ENCODE measurements at regions not wholly inside any gene's neighbourhood (a gene's known extent, or its start where the extent isn't known, plus 50 kb on each side); places are given as distances from the start of the nearest gene placed in this dataset.

GRCh38 chr11:70002433-70002832 is 75.7 kb upstream of the ANO1 start:
- Histone ChIP-seq H3K36me3 (ENCODE audit: control insufficient read depth, insufficient read depth, low read length) (no peaks in the 10 kb centered on the region), H3K4me3 (ENCODE audit: extremely low read depth, insufficient read depth, low read length, poor library complexity, severe bottlenecking) (no peak overlapping the region), H3K27ac (ENCODE audit: low read depth, low read length, severe bottlenecking) (no peak overlapping the region), H3K4me1 (ENCODE audit: control insufficient read depth, insufficient read depth, low read length, poor library complexity, severe bottlenecking) (no peaks in the 10 kb centered on the region), H3K9me3 (ENCODE audit: control insufficient read depth, low read length) (no peaks in the 10 kb centered on the region)
- 87 to 93% methylated on average over 2 to 3 of the region's 8 CpGs for WGBS, 2 experiments (ENCODE audit: insufficient coverage in 2 of 2)

GRCh38 chr11:70005107-70005818 is 72.9 kb upstream of the ANO1 start:
- no peak overlapping the region for H3K4me3 ChIP-seq (ENCODE audit: extremely low read depth, insufficient read depth, low read length, poor library complexity, severe bottlenecking)
- 81 to 94% methylated on average over 4 of the region's 6 CpGs for WGBS, 2 experiments (ENCODE audit: insufficient coverage in 2 of 2)
- H3K27ac ChIP-seq (ENCODE audit: low read depth, low read length, severe bottlenecking): no peak overlapping the region
- H3K9me3 ChIP-seq (ENCODE audit: control insufficient read depth, low read length): no peaks in the 10 kb centered on the region
- H3K36me3 ChIP-seq (ENCODE audit: control insufficient read depth, insufficient read depth, low read length): no peaks in the 10 kb centered on the region
- H3K4me1 ChIP-seq (ENCODE audit: control insufficient read depth, insufficient read depth, low read length, poor library complexity, severe bottlenecking): no peaks in the 10 kb centered on the region

DNA sequence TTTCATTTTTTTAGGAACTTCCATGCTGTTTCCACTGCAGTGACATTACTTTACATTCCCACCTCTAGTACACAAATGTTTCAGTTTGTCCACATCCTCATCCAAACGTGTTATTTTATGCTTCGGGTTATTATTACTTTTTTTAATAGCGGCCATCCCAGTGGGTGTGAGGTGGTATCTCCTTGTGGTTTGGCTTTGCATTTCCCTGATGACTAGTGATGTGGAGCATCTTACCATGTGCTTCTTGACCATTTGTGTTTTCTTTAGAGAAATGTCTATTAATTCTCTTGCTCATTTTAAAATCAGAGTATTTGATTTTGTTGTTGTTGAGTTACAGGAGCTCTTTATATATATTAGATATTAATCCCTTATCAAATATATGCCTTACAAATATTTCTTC is 70.3 kb upstream of the ANO1 start:
- Histone ChIP-seq H3K36me3 (ENCODE audit: control insufficient read depth, insufficient read depth, low read length) (no peaks in the 10 kb centered on the region), H3K4me3 (ENCODE audit: extremely low read depth, insufficient read depth, low read length, poor library complexity, severe bottlenecking) (no peak overlapping the region), H3K27ac (ENCODE audit: low read depth, low read length, severe bottlenecking) (no peak overlapping the region), H3K4me1 (ENCODE audit: control insufficient read depth, insufficient read depth, low read length, poor library complexity, severe bottlenecking) (no peaks in the 10 kb centered on the region), H3K9me3 (ENCODE audit: control insufficient read depth, low read length) (no peaks in the 10 kb centered on the region)
- no CpG with 5 or more reads among the region's 3 CpGs for WGBS, 2 experiments (ENCODE audit: insufficient coverage in 2 of 2)

DNA sequence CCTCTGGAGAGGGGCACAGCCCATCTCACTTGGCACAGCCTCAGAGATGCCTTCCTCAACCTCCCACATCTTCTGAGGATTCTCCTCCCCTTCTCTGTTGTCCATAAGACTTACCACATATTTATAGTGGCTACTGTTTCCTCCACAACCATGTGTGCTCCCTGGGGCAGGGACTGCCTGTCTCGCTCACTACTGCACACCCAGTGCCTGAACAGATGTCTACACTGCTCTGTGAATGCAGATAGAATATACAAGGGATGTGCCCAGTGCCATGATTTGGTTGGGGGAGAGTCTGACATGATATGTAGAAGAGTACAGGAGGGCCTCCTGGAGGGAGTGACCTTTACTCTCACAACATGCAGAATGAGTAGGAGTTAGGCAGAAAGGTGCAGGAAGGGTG is 67.3 kb upstream of the ANO1 start:
- Histone ChIP-seq H3K4me1 (ENCODE audit: control insufficient read depth, insufficient read depth, low read length, poor library complexity, severe bottlenecking) (no peaks in the 10 kb centered on the region), H3K4me3 (ENCODE audit: extremely low read depth, insufficient read depth, low read length, poor library complexity, severe bottlenecking) (no peak overlapping the region), H3K9me3 (ENCODE audit: control insufficient read depth, low read length) (no peaks in the 10 kb centered on the region), H3K36me3 (ENCODE audit: control insufficient read depth, insufficient read depth, low read length) (no peaks in the 10 kb centered on the region), H3K27ac (ENCODE audit: low read depth, low read length, severe bottlenecking) (no peak overlapping the region)
- 100% methylated on average over 1 of the region's 1 CpG; no CpG with 5 or more reads in 1 of the 2 experiments for WGBS, 2 experiments (ENCODE audit: insufficient coverage in 2 of 2)

DNA sequence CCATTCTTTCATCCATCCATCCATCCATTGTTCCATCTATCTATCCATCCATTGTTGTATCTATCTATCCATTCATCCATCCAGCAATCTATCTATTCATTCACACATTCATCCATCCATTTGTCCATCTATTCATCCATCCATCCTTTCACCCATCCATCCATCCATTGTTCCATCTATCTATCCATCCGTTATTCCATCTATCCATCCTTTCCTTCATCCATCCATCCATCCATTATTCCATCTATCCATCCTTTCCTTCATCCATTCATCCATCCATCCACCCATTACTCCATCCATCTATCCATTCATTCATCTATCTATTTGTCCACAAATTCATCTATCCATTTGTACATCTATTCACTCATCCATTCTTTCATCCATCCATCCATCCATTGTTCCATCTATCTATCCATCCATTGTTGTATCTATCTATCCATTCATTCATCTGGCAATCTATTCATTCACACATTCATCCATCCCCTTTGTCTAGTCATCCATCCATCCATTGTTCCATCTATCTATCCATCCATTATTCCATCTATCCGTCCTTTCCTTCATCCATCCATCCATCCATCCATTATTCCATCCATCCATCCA is 65.9 kb upstream of the ANO1 start:
- H3K9me3 ChIP-seq (ENCODE audit: control insufficient read depth, low read length): no peaks in the 10 kb centered on the region
- no peaks in the 10 kb centered on the region for H3K4me1 ChIP-seq (ENCODE audit: control insufficient read depth, insufficient read depth, low read length, poor library complexity, severe bottlenecking)
- WGBS, 2 experiments (ENCODE audit: insufficient coverage in 2 of 2): 82 to 83% methylated on average over 2 of the region's 2 CpGs
- H3K4me3 ChIP-seq (ENCODE audit: extremely low read depth, insufficient read depth, low read length, poor library complexity, severe bottlenecking): no peak overlapping the region
- no peaks in the 10 kb centered on the region for H3K36me3 ChIP-seq (ENCODE audit: control insufficient read depth, insufficient read depth, low read length)
- no peak overlapping the region for H3K27ac ChIP-seq (ENCODE audit: low read depth, low read length, severe bottlenecking)

DNA sequence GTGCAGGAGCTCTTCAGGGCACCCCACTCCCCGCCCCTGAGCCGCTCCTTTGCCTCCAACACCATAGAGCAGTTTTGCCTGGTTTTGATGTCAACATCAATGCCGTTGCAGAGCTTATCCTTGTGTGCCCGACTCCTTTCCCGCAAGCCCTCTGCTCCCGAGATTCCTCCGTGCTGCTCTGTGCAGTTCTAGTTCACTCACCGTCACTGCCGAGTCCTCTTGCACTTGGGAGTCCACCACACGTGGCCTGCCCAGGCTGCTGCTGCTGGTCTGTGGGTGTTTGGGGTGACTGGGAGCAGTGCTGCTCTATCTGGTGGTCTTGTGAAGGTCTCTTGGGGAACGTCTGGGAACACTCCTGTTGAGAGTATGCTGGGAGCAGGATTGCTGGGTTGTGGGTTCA is 63.8 kb upstream of the ANO1 start:
- Histone ChIP-seq H3K4me1 (ENCODE audit: control insufficient read depth, insufficient read depth, low read length, poor library complexity, severe bottlenecking) (no peaks in the 10 kb centered on the region), H3K36me3 (ENCODE audit: control insufficient read depth, insufficient read depth, low read length) (no peaks in the 10 kb centered on the region), H3K27ac (ENCODE audit: low read depth, low read length, severe bottlenecking) (no peak overlapping the region), H3K4me3 (ENCODE audit: extremely low read depth, insufficient read depth, low read length, poor library complexity, severe bottlenecking) (no peak overlapping the region), H3K9me3 (ENCODE audit: control insufficient read depth, low read length) (no peaks in the 10 kb centered on the region)
- WGBS, 2 experiments (ENCODE audit: insufficient coverage in 2 of 2): 93 to 95% methylated on average over 8 to 11 of the region's 11 CpGs

GRCh38 chr11:70016666-70017367 is 61.3 kb upstream of the ANO1 start:
- Histone ChIP-seq H3K27ac (ENCODE audit: low read depth, low read length, severe bottlenecking) (no peak overlapping the region), H3K9me3 (ENCODE audit: control insufficient read depth, low read length) (no peaks in the 10 kb centered on the region), H3K4me1 (ENCODE audit: control insufficient read depth, insufficient read depth, low read length, poor library complexity, severe bottlenecking) (peaks cover 3% of the 10 kb centered on the region), H3K4me3 (ENCODE audit: extremely low read depth, insufficient read depth, low read length, poor library complexity, severe bottlenecking) (no peak overlapping the region), H3K36me3 (ENCODE audit: control insufficient read depth, insufficient read depth, low read length) (no peaks in the 10 kb centered on the region)
- 84 to 88% methylated on average over 11 to 12 of the region's 14 CpGs for WGBS, 2 experiments (ENCODE audit: insufficient coverage in 2 of 2)

DNA sequence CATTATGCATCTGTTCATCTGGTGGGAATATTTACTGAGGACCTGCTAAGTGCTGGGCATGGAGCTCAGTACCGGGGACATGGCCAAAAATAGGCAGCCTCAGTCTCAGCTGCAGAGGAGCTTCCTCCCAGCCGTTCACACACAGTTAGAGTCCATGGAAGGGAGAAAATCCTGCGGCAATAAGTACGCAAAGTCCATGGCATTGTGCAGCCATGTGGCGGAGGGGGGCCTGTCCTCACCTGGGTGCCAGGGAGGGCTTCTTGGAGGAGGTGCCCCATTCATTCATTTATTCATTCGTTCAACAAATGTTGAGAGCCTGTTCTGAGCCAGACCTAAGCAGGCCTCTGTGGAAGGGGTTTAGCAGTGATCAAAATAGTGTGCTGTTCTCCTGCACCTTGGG is 59.3 kb upstream of the ANO1 start:
- no peak overlapping the region for H3K4me3 ChIP-seq (ENCODE audit: extremely low read depth, insufficient read depth, low read length, poor library complexity, severe bottlenecking)
- peaks cover 3% of the 10 kb centered on the region for H3K4me1 ChIP-seq (ENCODE audit: control insufficient read depth, insufficient read depth, low read length, poor library complexity, severe bottlenecking)
- H3K36me3 ChIP-seq (ENCODE audit: control insufficient read depth, insufficient read depth, low read length): no peaks in the 10 kb centered on the region
- H3K9me3 ChIP-seq (ENCODE audit: control insufficient read depth, low read length): no peaks in the 10 kb centered on the region
- WGBS, 2 experiments (ENCODE audit: insufficient coverage in 2 of 2): 90 to 100% methylated on average over 2 to 5 of the region's 6 CpGs
- H3K27ac ChIP-seq (ENCODE audit: low read depth, low read length, severe bottlenecking): no peak overlapping the region

DNA sequence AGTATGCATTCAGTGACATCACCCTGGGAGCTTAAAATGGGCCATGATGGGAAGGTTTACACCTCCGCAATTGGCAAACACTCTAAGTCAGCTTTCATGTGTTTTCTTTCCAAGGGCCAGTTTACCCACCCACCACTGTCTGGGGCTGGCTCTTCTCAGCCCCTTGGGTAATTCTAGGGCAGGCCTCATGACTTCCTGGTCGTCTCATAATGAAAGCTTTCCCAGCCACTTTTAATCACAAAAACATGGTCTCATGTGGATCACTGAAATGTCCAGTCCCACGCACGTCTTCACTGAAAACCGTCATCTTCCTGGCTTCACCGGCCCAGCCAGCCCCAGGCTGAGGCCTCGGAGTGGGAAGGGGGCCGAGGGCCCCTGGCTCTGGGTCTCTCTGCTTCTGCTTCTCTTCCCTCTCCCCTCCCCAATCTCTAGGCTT is 58.5 kb upstream of the ANO1 start:
- 96 to 97% methylated on average over 7 to 8 of the region's 8 CpGs for WGBS, 2 experiments (ENCODE audit: insufficient coverage in 2 of 2)
- Histone ChIP-seq H3K4me3 (ENCODE audit: extremely low read depth, insufficient read depth, low read length, poor library complexity, severe bottlenecking) (no peak overlapping the region), H3K36me3 (ENCODE audit: control insufficient read depth, insufficient read depth, low read length) (no peaks in the 10 kb centered on the region), H3K27ac (ENCODE audit: low read depth, low read length, severe bottlenecking) (no peak overlapping the region), H3K9me3 (ENCODE audit: control insufficient read depth, low read length) (no peaks in the 10 kb centered on the region), H3K4me1 (ENCODE audit: control insufficient read depth, insufficient read depth, low read length, poor library complexity, severe bottlenecking) (peaks cover 3% of the 10 kb centered on the region)

DNA sequence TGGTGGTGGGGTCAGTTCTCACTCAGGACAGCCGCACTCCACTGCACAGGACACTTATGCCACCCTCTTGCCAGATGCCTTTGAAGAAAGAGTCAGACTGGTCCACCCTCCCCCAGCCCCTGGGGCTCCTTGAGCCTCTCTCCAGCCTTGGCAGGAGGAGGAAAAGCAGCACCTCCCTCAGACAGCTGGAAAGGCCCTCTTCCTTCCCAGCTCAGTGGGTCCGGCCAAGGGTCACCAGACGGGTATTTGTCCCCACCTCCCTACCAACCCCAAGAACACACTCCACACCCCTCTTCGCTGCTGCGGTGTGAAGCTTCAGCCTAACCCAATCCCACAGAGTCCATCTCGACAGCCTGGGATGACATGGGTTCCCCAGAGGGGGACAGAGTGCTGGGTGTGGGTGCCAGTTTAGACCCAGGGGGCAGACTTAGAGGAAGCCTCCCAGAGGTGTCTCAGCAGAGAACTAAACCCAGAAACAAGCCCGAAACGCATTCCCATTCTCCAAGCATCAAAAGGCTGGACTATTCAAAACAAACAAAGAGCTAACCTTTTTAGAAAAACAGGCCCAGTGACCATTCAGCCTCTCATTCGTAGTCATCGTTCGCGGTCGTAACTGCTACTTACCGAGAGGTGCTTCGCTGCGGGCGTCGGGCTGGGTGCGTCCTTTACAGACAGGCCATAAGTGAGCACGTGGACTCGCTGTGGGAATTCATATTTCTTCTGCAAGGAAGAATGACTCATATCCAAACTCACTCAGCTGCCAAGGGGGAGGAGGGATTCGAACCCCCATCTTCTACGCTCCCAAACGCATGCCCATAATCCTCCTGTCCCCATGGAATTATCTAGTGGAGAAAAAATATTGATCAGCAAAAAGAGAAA is 57.5 kb upstream of the ANO1 start:
- H3K27ac ChIP-seq (ENCODE audit: low read depth, low read length, severe bottlenecking): no peak overlapping the region
- no peak overlapping the region for H3K4me3 ChIP-seq (ENCODE audit: extremely low read depth, insufficient read depth, low read length, poor library complexity, severe bottlenecking)

More for the DNA sequence above, 57.5 kb upstream of the ANO1 start:
- H3K9me3 ChIP-seq (ENCODE audit: control insufficient read depth, low read length): no peaks in the 10 kb centered on the region
- 92 to 95% methylated on average over 12 to 16 of the region's 24 CpGs for WGBS, 2 experiments (ENCODE audit: insufficient coverage in 2 of 2)
- no peaks in the 10 kb centered on the region for H3K36me3 ChIP-seq (ENCODE audit: control insufficient read depth, insufficient read depth, low read length)
- H3K4me1 ChIP-seq (ENCODE audit: control insufficient read depth, insufficient read depth, low read length, poor library complexity, severe bottlenecking): peaks cover 3% of the 10 kb centered on the region
